CD14-positive monocyte (primary cell): ENCODE measurements at regions not wholly inside any gene's neighbourhood (a gene's known extent, or its start where the extent isn't known, plus 50 kb on each side); places are given as distances from the start of the nearest gene placed in this dataset.

Experiments used
- DNase-seq, 3 donors: peaks; one replicate each; pipeline ENCODE4 v3.0.0-alpha.2; 2011 to 2022
- H2AFZ ChIP-seq: 2 replicates; pipeline ENCODE4 v1.6.0; 2012; ENCODE audit warnings: mild to moderate bottlenecking, low read depth, low read length, inconsistent platforms; ENCODE audit not compliant: insufficient read depth, poor library complexity, severe bottlenecking
- H3K27ac ChIP-seq, 2 donors: 1 replicate in 1 of 2; 2 replicates in 1 of 2; pipeline ENCODE4 v1.5.1; 2012 to 2013; ENCODE audit warnings: low read length in 2 of 2, control low read depth in 1 of 2, inconsistent platforms in 1 of 2, low read depth in 1 of 2, mild to moderate bottlenecking in 1 of 2
- H3K27me3 ChIP-seq, 2 donors: one replicate each; pipeline versions ENCODE4 v1.6.0 to v1.6.1; 2011 to 2013; ENCODE audit warnings: low read length in 2 of 2; ENCODE audit not compliant: control insufficient read depth in 2 of 2, insufficient read depth in 2 of 2
- H3K36me3 ChIP-seq, 2 donors: replicated peaks in 1 of 2; 1 replicate in 1 of 2; 2 replicates in 1 of 2; pipeline versions ENCODE4 v1.5.1 to v1.6.1; 2012 to 2013; ENCODE audit warnings: low read length in 2 of 2, control low read depth in 1 of 2, inconsistent platforms in 1 of 2, mild to moderate bottlenecking in 1 of 2; ENCODE audit not compliant: insufficient read depth in 2 of 2, control insufficient read depth in 1 of 2
- H3K4me1 ChIP-seq, 2 donors: 1 replicate in 1 of 2; 2 replicates in 1 of 2; pipeline versions ENCODE4 v1.5.1 to v1.6.1; 2012 to 2013; ENCODE audit warnings: low read length in 2 of 2, control low read depth in 1 of 2, inconsistent platforms in 1 of 2, mild to moderate bottlenecking in 1 of 2, moderate library complexity in 1 of 2; ENCODE audit not compliant: insufficient read depth in 2 of 2, control insufficient read depth in 1 of 2
- H3K4me2 ChIP-seq: replicated peaks from 2 replicates; pipeline ENCODE3; 2012; ENCODE audit warnings: low read length, moderate library complexity, mild to moderate bottlenecking; ENCODE audit not compliant: poor library complexity, severe bottlenecking; ENCODE audit errors: extremely low read depth
- H3K4me3 ChIP-seq, 3 experiments: fragments of 200-600 bp in 1 of 3; sonication (generic) in 1 of 3; replicated peaks in 1 of 3; 1 replicate in 2 of 3; 2 replicates in 1 of 3; pipeline ENCODE4 v1.5.1; 2011 to 2013; ENCODE audit warnings: low read length in 3 of 3, mild to moderate bottlenecking in 3 of 3, control low read depth in 2 of 3, low read depth in 2 of 3, inconsistent platforms in 1 of 3, moderate library complexity in 1 of 3
- H3K79me2 ChIP-seq: 2 replicates; pipeline ENCODE4 v1.6.0; 2012; ENCODE audit warnings: mild to moderate bottlenecking, control low read depth, inconsistent platforms, low read length, moderate library complexity; ENCODE audit not compliant: insufficient read depth
- H3K9ac ChIP-seq: 2 replicates; pipeline ENCODE4 v1.6.0; 2017; ENCODE audit warnings: low read length, mild to moderate bottlenecking; ENCODE audit not compliant: insufficient read depth, poor library complexity, severe bottlenecking
- H3K9me3 ChIP-seq, 2 donors: replicated peaks in 1 of 2; 1 replicate in 1 of 2; 2 replicates in 1 of 2; pipeline versions ENCODE4 v1.5.1 to v1.6.1; 2012 to 2013; ENCODE audit warnings: low read length in 2 of 2, control low read depth in 1 of 2; ENCODE audit not compliant: control insufficient read depth in 1 of 2, insufficient read depth in 1 of 2
- H4K20me1 ChIP-seq: 2 replicates; pipeline ENCODE4 v1.6.0; 2012; ENCODE audit warnings: mild to moderate bottlenecking, low read length, control low read depth, moderate library complexity; ENCODE audit not compliant: insufficient read depth
- H3K27ac Mint-ChIP-seq, 7 donors: one replicate each; pipeline ENCODE4 v1.8.0; 2020; ENCODE audit warnings: mild to moderate bottlenecking in 7 of 7, mixed read lengths in 7 of 7, moderate library complexity in 6 of 7, inconsistent platforms in 2 of 7
- H3K27me3 Mint-ChIP-seq, 3 donors: one replicate each; pipeline ENCODE4 v1.8.0; 2021 to 2022; ENCODE audit warnings: low read depth in 3 of 3, mild to moderate bottlenecking in 3 of 3, mixed read lengths in 3 of 3, moderate library complexity in 3 of 3, inconsistent platforms in 1 of 3
- H3K36me3 Mint-ChIP-seq, 2 donors: one replicate each; pipeline ENCODE4 v1.8.0; 2020; ENCODE audit warnings: mixed read lengths in 2 of 2, inconsistent platforms in 1 of 2, mild to moderate bottlenecking in 1 of 2
- H3K4me1 Mint-ChIP-seq: one replicate; pipeline ENCODE4 v1.8.0; 2020; ENCODE audit warnings: mild to moderate bottlenecking, mixed read lengths
- H3K4me3 Mint-ChIP-seq, 2 donors: one replicate each; pipeline ENCODE4 v1.8.0; 2020; ENCODE audit warnings: mild to moderate bottlenecking in 2 of 2, mixed read lengths in 2 of 2, moderate library complexity in 1 of 2
- H3K9me3 Mint-ChIP-seq, 7 donors: one replicate each; pipeline ENCODE4 v1.8.0; 2020 to 2022; ENCODE audit warnings: mixed read lengths in 7 of 7, mild to moderate bottlenecking in 6 of 7, moderate library complexity in 6 of 7, inconsistent platforms in 2 of 7
- WGBS: methylation state at CpG from one replicate; pipeline ENCODE4 v1.1.5; 2013; ENCODE audit warnings: missing lambda C conversion rate; ENCODE audit not compliant: insufficient coverage; 5-methylcytosine and 5-hydroxymethylcytosine counted together
- intact Hi-C, 2 donors: fragments of 100-400 bp; cut with micrococcal nuclease; formaldehyde crosslinking; loops; one replicate each; pipeline versions ENCODE4 v1.15.0 to v1.15.1; 2023
- TF ChIP-seq, protein P1 (sequence below): fragments of 200-600 bp; IDR thresholded peaks from one replicate; pipeline ENCODE4 v1.8.0; 2022; ENCODE audit warnings: antibody characterized with exemption, mild to moderate bottlenecking

DNA sequence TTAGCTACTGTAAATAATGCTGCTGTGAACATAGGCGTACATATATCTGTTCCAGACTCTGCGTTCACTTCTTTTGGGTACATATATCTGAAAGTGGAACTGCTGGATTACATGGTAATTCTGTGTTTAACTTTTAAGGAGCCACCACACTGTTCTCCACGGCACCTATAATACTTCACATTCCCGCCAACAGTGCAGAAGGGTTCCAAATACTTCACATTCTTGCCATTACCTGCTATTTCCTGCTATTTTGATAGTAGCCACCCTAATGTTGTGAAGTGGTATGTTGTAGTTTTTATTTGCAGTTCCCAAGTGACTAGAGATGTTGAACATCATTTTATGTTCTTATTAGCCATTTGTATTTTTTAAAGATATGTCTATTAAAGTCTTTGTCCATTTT, 377.4 kb upstream of the SLC10A2 start:
- Histone ChIP-seq H3K9ac (no peak overlapping the region), H2AFZ (no peak overlapping the region), H3K79me2 (no peaks in the 10 kb centered on the region), H3K27ac (no peak overlapping the region), H4K20me1 (no peaks in the 10 kb centered on the region), H3K4me3 (no peak overlapping the region), H3K27me3 (no peaks in the 10 kb centered on the region), H3K4me2 (no peak overlapping the region), H3K36me3 (no peaks in the 10 kb centered on the region), H3K9me3 (peaks cover 0 to 3% of the 10 kb centered on the region in 2 donors), H3K4me1 (no peaks in the 10 kb centered on the region)
- TF ChIP-seq, protein P1, sequence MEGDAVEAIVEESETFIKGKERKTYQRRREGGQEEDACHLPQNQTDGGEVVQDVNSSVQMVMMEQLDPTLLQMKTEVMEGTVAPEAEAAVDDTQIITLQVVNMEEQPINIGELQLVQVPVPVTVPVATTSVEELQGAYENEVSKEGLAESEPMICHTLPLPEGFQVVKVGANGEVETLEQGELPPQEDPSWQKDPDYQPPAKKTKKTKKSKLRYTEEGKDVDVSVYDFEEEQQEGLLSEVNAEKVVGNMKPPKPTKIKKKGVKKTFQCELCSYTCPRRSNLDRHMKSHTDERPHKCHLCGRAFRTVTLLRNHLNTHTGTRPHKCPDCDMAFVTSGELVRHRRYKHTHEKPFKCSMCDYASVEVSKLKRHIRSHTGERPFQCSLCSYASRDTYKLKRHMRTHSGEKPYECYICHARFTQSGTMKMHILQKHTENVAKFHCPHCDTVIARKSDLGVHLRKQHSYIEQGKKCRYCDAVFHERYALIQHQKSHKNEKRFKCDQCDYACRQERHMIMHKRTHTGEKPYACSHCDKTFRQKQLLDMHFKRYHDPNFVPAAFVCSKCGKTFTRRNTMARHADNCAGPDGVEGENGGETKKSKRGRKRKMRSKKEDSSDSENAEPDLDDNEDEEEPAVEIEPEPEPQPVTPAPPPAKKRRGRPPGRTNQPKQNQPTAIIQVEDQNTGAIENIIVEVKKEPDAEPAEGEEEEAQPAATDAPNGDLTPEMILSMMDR, result no peak
- WGBS, result no CpG with 5 or more reads among the region's 4 CpGs
- intact Hi-C loops, result no loop called here
- H3K36me3 Mint-ChIP-seq, result no peaks in the 10 kb centered on the region
- H3K27ac Mint-ChIP-seq, result no peak overlapping the region
- peaks cover 2 to 12% (median 6%) of the 10 kb centered on the region in 7 donors for H3K9me3 Mint-ChIP-seq
- no peak for DNase-seq
- no peaks in the 10 kb centered on the region for H3K4me1 Mint-ChIP-seq
- no peaks in the 10 kb centered on the region for H3K27me3 Mint-ChIP-seq
- no peak overlapping the region for H3K4me3 Mint-ChIP-seq

DNA sequence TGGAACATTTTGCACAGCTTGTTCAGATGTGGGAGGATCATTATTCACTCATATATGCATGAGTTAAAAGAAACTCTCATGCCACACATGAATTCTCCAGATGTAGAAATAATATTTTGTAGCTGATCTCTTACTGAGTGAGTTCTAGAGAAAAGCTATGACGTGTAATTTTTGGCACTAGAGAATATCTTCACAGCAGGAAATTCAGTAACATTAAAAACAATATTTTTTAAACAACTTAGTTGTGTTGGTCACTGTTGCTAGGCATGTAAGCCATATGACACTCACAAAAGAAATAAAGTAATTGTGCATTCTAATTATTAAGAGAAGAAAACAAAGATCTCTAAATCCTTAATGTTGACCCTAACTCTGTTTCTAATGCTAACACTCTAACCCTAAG, 371.4 kb upstream of the SLC10A2 start:
- Histone ChIP-seq H4K20me1 (no peaks in the 10 kb centered on the region), H3K4me2 (no peak overlapping the region), H3K27ac (no peak overlapping the region), H3K4me3 (no peak overlapping the region), H3K9me3 (no peaks in the 10 kb centered on the region), H3K79me2 (no peaks in the 10 kb centered on the region), H3K36me3 (no peaks in the 10 kb centered on the region), H2AFZ (no peak overlapping the region), H3K27me3 (no peaks in the 10 kb centered on the region), H3K4me1 (no peaks in the 10 kb centered on the region), H3K9ac (no peak overlapping the region)
- Mint-ChIP-seq H3K4me3 (no peak overlapping the region), H3K4me1 (no peaks in the 10 kb centered on the region), H3K27ac (no peak overlapping the region), H3K27me3 (peaks cover 0 to 1% (median 0%) of the 10 kb centered on the region in 3 donors), H3K9me3 (peaks cover 0 to 10% (median 4%) of the 10 kb centered on the region in 7 donors), H3K36me3 (no peaks in the 10 kb centered on the region)
- intact Hi-C loops, result no loop called here
- no CpG with 5 or more reads among the region's 1 CpG for WGBS
- DNase-seq, result no peak
- TF ChIP-seq, protein P1, result no peak
